HCT116 (cell line): ENCODE measurements at regions not wholly inside any gene's neighbourhood (a gene's known extent, or its start where the extent isn't known, plus 50 kb on each side); places are given as distances from the start of the nearest gene placed in this dataset.

Experiments
- ATAC-seq: fragments of 200-7000 bp; cut with Tn5 transposase; 2 replicates; pipeline ENCODE4 v1.9.1; 2020; ENCODE audit warnings: mild to moderate bottlenecking, moderate library complexity
- BruUV-seq: library from RNA; stranded (reverse); fragments of 400-500 nt; replicated peaks from 2 replicates; lab custom pipeline; 2021; lab: Mats Ljungman, UMichigan
- CTCF ChIA-PET: fragments of 300-600 bp; sonication (Branson Sonifier 250); formaldehyde crosslinking; loops from one replicate; lab custom pipeline; 2021; ENCODE audit warnings: antibody characterized with exemption; lab: Charles Lee
- POLR2A ChIA-PET: fragments of 300-600, 350-600 bp; sonication (Branson Sonifier 250); formaldehyde crosslinking; loops from one replicate; lab custom pipeline; 2021; ENCODE audit warnings: antibody characterized with exemption; lab: Charles Lee
- RAD21 ChIA-PET, 2 experiments: fragments of 300-600 bp; sonication (Branson Sonifier 250); formaldehyde crosslinking; loops; one replicate each; lab custom pipeline; 2023; ENCODE audit warnings: low total read pairs in 2 of 2; ENCODE audit not compliant: uncharacterized antibody in 2 of 2, unreplicated experiment in 2 of 2, low non-redundant PET in 1 of 2; lab: Charles Lee
- DNase-seq: peaks from one replicate; pipeline ENCODE4 v3.0.0-alpha.2; 2010; ENCODE audit warnings: low read depth, low spot score
- H2AFZ ChIP-seq: fragments of 200-600 bp; shearing (Covaris generic), sonication (generic); 2 replicates; pipeline ENCODE4 v1.6.1; 2017; ENCODE audit warnings: low read depth, mixed run types, mixed read lengths, antibody characterized with exemption, low read length; ENCODE audit not compliant: poor library complexity, severe bottlenecking
- H3K27ac ChIP-seq: 2 replicates; pipeline ENCODE4 v1.5.1; 2012; ENCODE audit warnings: low read depth, low read length
- H3K27me3 ChIP-seq: fragments of 200-600 bp; sonication (generic); 2 replicates; pipeline ENCODE4 v1.6.1; 2016; ENCODE audit warnings: mixed run types, low read length, mixed read lengths; ENCODE audit not compliant: insufficient read depth
- H3K36me3 ChIP-seq, 2 experiments: fragments of 200-500 bp in 1 of 2; fragments of 200-600 bp in 1 of 2; sonication (Bioruptor generic) in 1 of 2; sonication (generic) in 1 of 2; 2 replicates each; pipeline versions ENCODE4 v1.5.1 to v1.6.1; 2014 to 2016; ENCODE audit warnings: low read length in 2 of 2, inconsistent platforms in 1 of 2, mixed read lengths in 1 of 2, mixed run types in 1 of 2; ENCODE audit not compliant: insufficient read depth in 2 of 2, control insufficient read depth in 1 of 2
- H3K4me1 ChIP-seq, 2 experiments: fragments of 200-600 bp in 1 of 2; sonication (generic) in 1 of 2; 2 replicates each; pipeline versions ENCODE4 v1.5.1 to v1.6.1; 2012 to 2017; ENCODE audit warnings: low read length in 2 of 2, inconsistent platforms in 1 of 2, mild to moderate bottlenecking in 1 of 2, mixed read lengths in 1 of 2, mixed run types in 1 of 2, moderate library complexity in 1 of 2; ENCODE audit not compliant: insufficient read depth in 2 of 2, control insufficient read depth in 1 of 2
- H3K4me2 ChIP-seq: fragments of 200-600 bp; sonication (generic); 2 replicates; pipeline ENCODE4 v1.6.1; 2017; ENCODE audit warnings: mixed run types, low read length, mixed read lengths
- H3K4me3 ChIP-seq, 2 experiments: fragments of 200-600 bp in 1 of 2; sonication (generic) in 1 of 2; replicated peaks in 1 of 2; 2 replicates each; pipeline ENCODE4 v1.5.1; 2011 to 2016; ENCODE audit warnings: low read length in 2 of 2, control low read depth in 1 of 2, low read depth in 1 of 2, mild to moderate bottlenecking in 1 of 2, mixed read lengths in 1 of 2, mixed run types in 1 of 2
- H3K79me2 ChIP-seq: fragments of 200-600 bp; sonication (generic); 2 replicates; pipeline ENCODE4 v1.6.1; 2017; ENCODE audit warnings: mild to moderate bottlenecking, mixed run types, low read length, moderate library complexity, mixed read lengths; ENCODE audit not compliant: insufficient read depth
- H3K9ac ChIP-seq: fragments of 200-600 bp; sonication (generic); 2 replicates; pipeline ENCODE4 v1.6.1; 2016; ENCODE audit warnings: low read length, mixed read lengths
- H3K9me2 ChIP-seq: fragments of 200-600 bp; sonication (generic), shearing (Covaris generic); 2 replicates; pipeline ENCODE4 v1.6.1; 2017; ENCODE audit warnings: mixed run types, mild to moderate bottlenecking, moderate library complexity; ENCODE audit not compliant: insufficient read depth
- H3K9me3 ChIP-seq, 2 experiments: fragments of 200-500 bp in 1 of 2; fragments of 200-600 bp in 1 of 2; sonication (Bioruptor generic) in 1 of 2; sonication (generic) in 1 of 2; 2 replicates each; pipeline ENCODE4 v1.6.1; 2014 to 2017; ENCODE audit warnings: low read length in 2 of 2, mixed read lengths in 2 of 2, inconsistent platforms in 1 of 2, low read depth in 1 of 2, mild to moderate bottlenecking in 1 of 2, mixed run types in 1 of 2, moderate library complexity in 1 of 2; ENCODE audit not compliant: control insufficient read depth in 1 of 2, insufficient read depth in 1 of 2
- H4K20me1 ChIP-seq: fragments of 200-600 bp; sonication (generic), shearing (Covaris generic); 2 replicates; pipeline ENCODE4 v1.6.1; 2017; ENCODE audit warnings: mixed run types, mild to moderate bottlenecking, moderate library complexity; ENCODE audit not compliant: insufficient read depth
- CBX3 ChIP-seq: IDR thresholded peaks from 2 replicates; pipeline ENCODE4 v1.6.1; 2012; ENCODE audit warnings: low read depth
- CEBPB ChIP-seq: IDR thresholded peaks from 2 replicates; pipeline ENCODE4 v1.6.1; 2012; ENCODE audit warnings: low read depth
- EGR1 ChIP-seq: IDR thresholded peaks from 2 replicates; pipeline ENCODE4 v1.6.1; 2012; ENCODE audit warnings: low read depth
- EZH2 ChIP-seq: fragments of 200-600 bp; sonication (generic); IDR thresholded peaks from 2 replicates; pipeline ENCODE4 v1.6.1; 2017; ENCODE audit warnings: antibody characterized with exemption, mixed run types
- EZH2phosphoT487 ChIP-seq: fragments of 200-600 bp; IDR thresholded peaks from 2 replicates; pipeline ENCODE4 v1.6.1; 2018; ENCODE audit warnings: antibody characterized with exemption, borderline replicate concordance
- JUND ChIP-seq: IDR thresholded peaks from 2 replicates; pipeline ENCODE4 v1.6.1; 2012
- POLR2A ChIP-seq: IDR thresholded peaks from 2 replicates; pipeline ENCODE4 v1.7.0; 2011; ENCODE audit warnings: borderline replicate concordance; ENCODE audit not compliant: insufficient read depth, insufficient read length; ENCODE audit errors: extremely low read depth
- RAD21 ChIP-seq: IDR thresholded peaks from 2 replicates; pipeline ENCODE4 v1.6.1; 2012; ENCODE audit warnings: low read depth, mild to moderate bottlenecking
- SP1 ChIP-seq: IDR thresholded peaks from 2 replicates; pipeline ENCODE4 v1.6.1; 2012; ENCODE audit warnings: low read depth
- SRF ChIP-seq: IDR thresholded peaks from 2 replicates; pipeline ENCODE4 v1.6.1; 2012; ENCODE audit warnings: low read depth
- TCF7L2 ChIP-seq: IDR thresholded peaks from 2 replicates; pipeline ENCODE4 v1.7.0; 2011; ENCODE audit warnings: borderline replicate concordance, inconsistent platforms; ENCODE audit not compliant: insufficient read depth, insufficient read length; ENCODE audit errors: extremely low read depth
- YY1 ChIP-seq: IDR thresholded peaks from 2 replicates; pipeline ENCODE4 v1.6.1; 2011; ENCODE audit warnings: low read length, low read depth, moderate library complexity, mild to moderate bottlenecking; ENCODE audit not compliant: insufficient replicate concordance; ENCODE audit errors: extremely low read depth
- ZFX ChIP-seq: fragments of 450-650 bp; IDR thresholded peaks from 2 replicates; pipeline ENCODE4 v1.6.1; 2017
- intact Hi-C: fragments of 100-400 bp; cut with micrococcal nuclease; formaldehyde crosslinking; loops from 2 replicates; pipeline ENCODE4 v1.10.0; 2022
- TF ChIP-seq, protein P1 (sequence below): IDR thresholded peaks from 2 replicates; pipeline ENCODE4 v1.6.1; 2012
- TF ChIP-seq, protein P2 (sequence below): IDR thresholded peaks from 2 replicates; pipeline ENCODE4 v1.6.1; 2012; ENCODE audit warnings: low read depth
- TF ChIP-seq, protein P3 (sequence below), 3 experiments: fragments of 200-600 bp in 1 of 3; sonication (generic) in 1 of 3; IDR thresholded peaks in 2 of 3; conservative IDR thresholded peaks in 1 of 3; 2 replicates each; pipeline ENCODE4 v1.5.1; 2012 to 2017; ENCODE audit warnings: low read depth in 2 of 3, low read length in 2 of 3, antibody characterized with exemption in 1 of 3, borderline replicate concordance in 1 of 3, control low read depth in 1 of 3, mild to moderate bottlenecking in 1 of 3, mixed read lengths in 1 of 3, mixed run types in 1 of 3, moderate library complexity in 1 of 3; ENCODE audit not compliant: insufficient read depth in 1 of 3
- TF ChIP-seq, protein P4 (sequence below): IDR thresholded peaks from 2 replicates; pipeline ENCODE4 v1.6.1; 2011; ENCODE audit warnings: mild to moderate bottlenecking, low read length, moderate library complexity; ENCODE audit not compliant: insufficient replicate concordance; ENCODE audit errors: extremely low read depth

DNA sequence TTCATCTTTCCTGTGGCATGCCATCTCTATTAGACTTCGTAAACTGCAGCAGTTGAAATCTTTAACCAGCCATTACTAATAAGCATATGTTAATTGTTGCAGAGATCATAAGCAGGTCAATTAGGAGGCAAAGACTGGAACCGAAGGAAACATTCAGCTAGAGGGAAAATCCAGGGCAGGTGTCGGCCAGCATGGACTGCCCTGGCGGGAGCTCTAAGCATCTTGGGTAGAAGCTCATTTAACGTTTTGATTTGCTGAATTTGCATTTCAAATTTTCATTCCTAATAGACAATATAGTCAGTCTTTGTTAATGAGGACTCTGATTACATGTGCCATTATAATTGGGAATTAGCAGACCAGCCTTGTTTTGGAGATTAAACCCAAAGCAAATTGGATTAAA is 238.6 kb downstream of the POU4F1 start:
- no peaks in the 10 kb centered on the region for H3K36me3 ChIP-seq
- H3K4me3 ChIP-seq: no peak overlapping the region
- ChIA-PET POLR2A (no interaction called here), RAD21 (no interaction called here), CTCF (no interaction called here)
- no peak for DNase-seq
- H2AFZ ChIP-seq: no peak overlapping the region
- no peaks in the 10 kb centered on the region for H3K9me2 ChIP-seq
- H4K20me1 ChIP-seq: no peaks in the 10 kb centered on the region
- no peaks in the 10 kb centered on the region for H3K27me3 ChIP-seq
- intact Hi-C loops: no loop called here
- H3K9me3 ChIP-seq: peaks cover 0 to 7% of the 10 kb centered on the region in 2 experiments; a peak in 1 of 4 replicates
- H3K4me1 ChIP-seq: no peaks in the 10 kb centered on the region
- no peak for ATAC-seq
- no peak overlapping the region for H3K4me2 ChIP-seq
- BruUV-seq: no TSS peak
- H3K79me2 ChIP-seq: no peaks in the 10 kb centered on the region
- H3K27ac ChIP-seq: no peak overlapping the region
- no peak for TF ChIP-seq RAD21
- TF ChIP-seq POLR2A: no peak
- TF ChIP-seq CBX3: no peak
- no peak for TF ChIP-seq SRF
- TF ChIP-seq JUND: no peak
- no peak for TF ChIP-seq ZFX
- TF ChIP-seq, protein P1, sequence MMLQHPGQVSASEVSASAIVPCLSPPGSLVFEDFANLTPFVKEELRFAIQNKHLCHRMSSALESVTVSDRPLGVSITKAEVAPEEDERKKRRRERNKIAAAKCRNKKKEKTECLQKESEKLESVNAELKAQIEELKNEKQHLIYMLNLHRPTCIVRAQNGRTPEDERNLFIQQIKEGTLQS: no peak
- TF ChIP-seq YY1: no peak
- TF ChIP-seq EGR1: no peak
- TF ChIP-seq, protein P2, sequence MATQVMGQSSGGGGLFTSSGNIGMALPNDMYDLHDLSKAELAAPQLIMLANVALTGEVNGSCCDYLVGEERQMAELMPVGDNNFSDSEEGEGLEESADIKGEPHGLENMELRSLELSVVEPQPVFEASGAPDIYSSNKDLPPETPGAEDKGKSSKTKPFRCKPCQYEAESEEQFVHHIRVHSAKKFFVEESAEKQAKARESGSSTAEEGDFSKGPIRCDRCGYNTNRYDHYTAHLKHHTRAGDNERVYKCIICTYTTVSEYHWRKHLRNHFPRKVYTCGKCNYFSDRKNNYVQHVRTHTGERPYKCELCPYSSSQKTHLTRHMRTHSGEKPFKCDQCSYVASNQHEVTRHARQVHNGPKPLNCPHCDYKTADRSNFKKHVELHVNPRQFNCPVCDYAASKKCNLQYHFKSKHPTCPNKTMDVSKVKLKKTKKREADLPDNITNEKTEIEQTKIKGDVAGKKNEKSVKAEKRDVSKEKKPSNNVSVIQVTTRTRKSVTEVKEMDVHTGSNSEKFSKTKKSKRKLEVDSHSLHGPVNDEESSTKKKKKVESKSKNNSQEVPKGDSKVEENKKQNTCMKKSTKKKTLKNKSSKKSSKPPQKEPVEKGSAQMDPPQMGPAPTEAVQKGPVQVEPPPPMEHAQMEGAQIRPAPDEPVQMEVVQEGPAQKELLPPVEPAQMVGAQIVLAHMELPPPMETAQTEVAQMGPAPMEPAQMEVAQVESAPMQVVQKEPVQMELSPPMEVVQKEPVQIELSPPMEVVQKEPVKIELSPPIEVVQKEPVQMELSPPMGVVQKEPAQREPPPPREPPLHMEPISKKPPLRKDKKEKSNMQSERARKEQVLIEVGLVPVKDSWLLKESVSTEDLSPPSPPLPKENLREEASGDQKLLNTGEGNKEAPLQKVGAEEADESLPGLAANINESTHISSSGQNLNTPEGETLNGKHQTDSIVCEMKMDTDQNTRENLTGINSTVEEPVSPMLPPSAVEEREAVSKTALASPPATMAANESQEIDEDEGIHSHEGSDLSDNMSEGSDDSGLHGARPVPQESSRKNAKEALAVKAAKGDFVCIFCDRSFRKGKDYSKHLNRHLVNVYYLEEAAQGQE: no peak
- TF ChIP-seq TCF7L2: no peak
- TF ChIP-seq, protein P3, sequence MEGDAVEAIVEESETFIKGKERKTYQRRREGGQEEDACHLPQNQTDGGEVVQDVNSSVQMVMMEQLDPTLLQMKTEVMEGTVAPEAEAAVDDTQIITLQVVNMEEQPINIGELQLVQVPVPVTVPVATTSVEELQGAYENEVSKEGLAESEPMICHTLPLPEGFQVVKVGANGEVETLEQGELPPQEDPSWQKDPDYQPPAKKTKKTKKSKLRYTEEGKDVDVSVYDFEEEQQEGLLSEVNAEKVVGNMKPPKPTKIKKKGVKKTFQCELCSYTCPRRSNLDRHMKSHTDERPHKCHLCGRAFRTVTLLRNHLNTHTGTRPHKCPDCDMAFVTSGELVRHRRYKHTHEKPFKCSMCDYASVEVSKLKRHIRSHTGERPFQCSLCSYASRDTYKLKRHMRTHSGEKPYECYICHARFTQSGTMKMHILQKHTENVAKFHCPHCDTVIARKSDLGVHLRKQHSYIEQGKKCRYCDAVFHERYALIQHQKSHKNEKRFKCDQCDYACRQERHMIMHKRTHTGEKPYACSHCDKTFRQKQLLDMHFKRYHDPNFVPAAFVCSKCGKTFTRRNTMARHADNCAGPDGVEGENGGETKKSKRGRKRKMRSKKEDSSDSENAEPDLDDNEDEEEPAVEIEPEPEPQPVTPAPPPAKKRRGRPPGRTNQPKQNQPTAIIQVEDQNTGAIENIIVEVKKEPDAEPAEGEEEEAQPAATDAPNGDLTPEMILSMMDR (IDR thresholded peaks at IDR 0.05 in 2 of 3, conservative IDR thresholded peaks at IDR 0.05 in 1 of 3; ENCODE audit: borderline replicate concordance in 1 of 3, insufficient read depth in 1 of 3, low read depth in 2 of 3, low read length in 2 of 3): no peak
- TF ChIP-seq, protein P4, sequence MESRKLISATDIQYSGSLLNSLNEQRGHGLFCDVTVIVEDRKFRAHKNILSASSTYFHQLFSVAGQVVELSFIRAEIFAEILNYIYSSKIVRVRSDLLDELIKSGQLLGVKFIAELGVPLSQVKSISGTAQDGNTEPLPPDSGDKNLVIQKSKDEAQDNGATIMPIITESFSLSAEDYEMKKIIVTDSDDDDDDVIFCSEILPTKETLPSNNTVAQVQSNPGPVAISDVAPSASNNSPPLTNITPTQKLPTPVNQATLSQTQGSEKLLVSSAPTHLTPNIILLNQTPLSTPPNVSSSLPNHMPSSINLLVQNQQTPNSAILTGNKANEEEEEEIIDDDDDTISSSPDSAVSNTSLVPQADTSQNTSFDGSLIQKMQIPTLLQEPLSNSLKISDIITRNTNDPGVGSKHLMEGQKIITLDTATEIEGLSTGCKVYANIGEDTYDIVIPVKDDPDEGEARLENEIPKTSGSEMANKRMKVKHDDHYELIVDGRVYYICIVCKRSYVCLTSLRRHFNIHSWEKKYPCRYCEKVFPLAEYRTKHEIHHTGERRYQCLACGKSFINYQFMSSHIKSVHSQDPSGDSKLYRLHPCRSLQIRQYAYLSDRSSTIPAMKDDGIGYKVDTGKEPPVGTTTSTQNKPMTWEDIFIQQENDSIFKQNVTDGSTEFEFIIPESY: no peak
- no peak for TF ChIP-seq EZH2phosphoT487
- TF ChIP-seq CEBPB: no peak
- no peak for TF ChIP-seq SP1
- TF ChIP-seq EZH2: no peak
- H3K9ac ChIP-seq: no peak overlapping the region
